Limb (tissue), 2 donors: ENCODE measurements at regions not wholly inside any gene's neighbourhood (a gene's known extent, or its start where the extent isn't known, plus 50 kb on each side); places are given as distances from the start of the nearest gene placed in this dataset.

ENCODE experiments used
- DNase-seq, 2 donors: peaks; one replicate each; pipeline ENCODE4 v3.0.0-alpha.2; 2016; ENCODE audit errors: extremely low spot score in 2 of 2

GRCh38 chr17:77535435-77535834 lies 394.7 kb downstream of the SEC14L1 start:
- peak in 1 of 2 donors; percentile 18 for DNase-seq

GRCh38 chr17:77535892-77536291 lies 395.1 kb downstream of the SEC14L1 start:
- peak in 1 of 2 donors; percentile 22 for DNase-seq

- no peak for DNase-seq
Measured at GRCh38 chr17:77537566-77537965, 396.8 kb downstream of the SEC14L1 start.

- no peak for DNase-seq
Measured at GRCh38 chr17:77540531-77540930, 399.8 kb downstream of the SEC14L1 start.

GRCh38 chr17:77540975-77541374 lies 400.2 kb downstream of the SEC14L1 start:
- DNase-seq = no peak

- DNase-seq = no peak
Measured at GRCh38 chr17:77542011-77542410, 401.2 kb downstream of the SEC14L1 start.

GRCh38 chr17:77542551-77543490 lies 402.1 kb downstream of the SEC14L1 start:
- DNase-seq = peak; percentile 86 to 91

- no peak for DNase-seq
Measured at GRCh38 chr17:77543801-77544200, 403.0 kb downstream of the SEC14L1 start.

- no peak for DNase-seq
Measured at GRCh38 chr17:77544347-77545110, 403.8 kb downstream of the SEC14L1 start.

GRCh38 chr17:77546772-77547241 lies 406.0 kb downstream of the SEC14L1 start:
- peak in 1 of 2 donors; percentile 53 for DNase-seq

- no peak for DNase-seq
Measured at GRCh38 chr17:77548967-77549366, 408.2 kb downstream of the SEC14L1 start.

GRCh38 chr17:77549726-77550366 lies 408.7 kb upstream of the TNRC6C start:
- no peak for DNase-seq

GRCh38 chr17:77553459-77554066 lies 404.9 kb upstream of the TNRC6C start:
- DNase-seq = no peak

GRCh38 chr17:77555121-77555591 lies 403.3 kb upstream of the TNRC6C start:
- DNase-seq = no peak

GRCh38 chr17:77555741-77556291 lies 402.7 kb upstream of the TNRC6C start:
- DNase-seq = peak in 1 of 2 donors; percentile 89

- peak in 1 of 2 donors; percentile 53 for DNase-seq
Measured at GRCh38 chr17:77556383-77557061, 402.0 kb upstream of the TNRC6C start.

- no peak for DNase-seq
Measured at GRCh38 chr17:77558846-77559626, 399.5 kb upstream of the TNRC6C start.

GRCh38 chr17:77560381-77560780 lies 398.1 kb upstream of the TNRC6C start:
- DNase-seq = no peak

GRCh38 chr17:77560841-77561240 lies 397.7 kb upstream of the TNRC6C start:
- no peak for DNase-seq
